Gastrocnemius medialis (tissue), 4 donors: ENCODE measurements at regions not wholly inside any gene's neighbourhood (a gene's known extent, or its start where the extent isn't known, plus 50 kb on each side); places are given as distances from the start of the nearest gene placed in this dataset.

Experiments used
- POLR2A ChIP-seq, 2 donors: fragments of 450-650 bp; IDR thresholded peaks; one replicate each; pipeline ENCODE4 v1.6.1; 2017; ENCODE audit warnings: antibody characterized with exemption in 2 of 2, mild to moderate bottlenecking in 2 of 2, moderate library complexity in 2 of 2
- TF ChIP-seq, protein P1 (sequence below), 5 experiments: fragments of 450-650 bp in 3 of 5; fragments of 200-600 bp in 2 of 5; sonication (generic) in 2 of 5; IDR thresholded peaks in 4 of 5; conservative IDR thresholded peaks in 1 of 5; 1 replicate in 4 of 5; 2 replicates in 1 of 5; pipeline ENCODE4 v1.5.1; 2016 to 2019; ENCODE audit warnings: antibody characterized with exemption in 5 of 5, mild to moderate bottlenecking in 3 of 5, moderate library complexity in 3 of 5

DNA sequence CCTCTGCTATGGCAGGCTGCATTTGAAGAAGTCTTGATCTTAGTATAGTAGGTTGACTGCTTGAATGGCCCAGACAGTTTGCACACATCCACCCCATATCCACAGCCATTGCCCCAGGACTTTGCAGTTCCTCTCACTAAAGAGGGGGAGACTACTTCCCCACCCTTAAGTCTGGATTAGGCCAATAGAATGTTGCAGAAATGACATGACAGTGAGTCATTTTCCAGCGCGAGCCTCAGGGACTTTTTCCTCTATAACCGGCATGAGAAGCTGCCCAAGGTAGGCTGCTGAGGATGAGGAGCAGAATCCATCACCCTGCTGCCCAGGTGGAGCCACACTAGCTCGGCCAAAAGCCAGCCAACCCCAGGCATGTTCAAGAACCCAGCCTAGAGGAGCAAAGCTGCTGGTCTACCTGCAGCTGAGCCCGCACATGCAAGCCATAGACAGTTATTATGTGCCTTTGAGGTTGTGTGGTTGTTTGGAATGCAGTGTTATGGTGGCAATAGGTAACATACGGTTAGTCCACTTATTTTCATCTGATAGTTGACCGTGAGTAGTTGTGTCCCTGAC, 113.9 kb downstream of the TLE3 start:
- TF ChIP-seq, protein P1, sequence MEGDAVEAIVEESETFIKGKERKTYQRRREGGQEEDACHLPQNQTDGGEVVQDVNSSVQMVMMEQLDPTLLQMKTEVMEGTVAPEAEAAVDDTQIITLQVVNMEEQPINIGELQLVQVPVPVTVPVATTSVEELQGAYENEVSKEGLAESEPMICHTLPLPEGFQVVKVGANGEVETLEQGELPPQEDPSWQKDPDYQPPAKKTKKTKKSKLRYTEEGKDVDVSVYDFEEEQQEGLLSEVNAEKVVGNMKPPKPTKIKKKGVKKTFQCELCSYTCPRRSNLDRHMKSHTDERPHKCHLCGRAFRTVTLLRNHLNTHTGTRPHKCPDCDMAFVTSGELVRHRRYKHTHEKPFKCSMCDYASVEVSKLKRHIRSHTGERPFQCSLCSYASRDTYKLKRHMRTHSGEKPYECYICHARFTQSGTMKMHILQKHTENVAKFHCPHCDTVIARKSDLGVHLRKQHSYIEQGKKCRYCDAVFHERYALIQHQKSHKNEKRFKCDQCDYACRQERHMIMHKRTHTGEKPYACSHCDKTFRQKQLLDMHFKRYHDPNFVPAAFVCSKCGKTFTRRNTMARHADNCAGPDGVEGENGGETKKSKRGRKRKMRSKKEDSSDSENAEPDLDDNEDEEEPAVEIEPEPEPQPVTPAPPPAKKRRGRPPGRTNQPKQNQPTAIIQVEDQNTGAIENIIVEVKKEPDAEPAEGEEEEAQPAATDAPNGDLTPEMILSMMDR (IDR thresholded peaks at IDR 0.05 in 4 of 5, conservative IDR thresholded peaks at IDR 0.05 in 1 of 5): no peak
- TF ChIP-seq POLR2A (IDR thresholded peaks at IDR 0.05): no peak
